ENCODE measurements at regions not wholly inside any gene's neighbourhood (a gene's known extent, or its start where the extent isn't known, plus 50 kb on each side); places are given as distances from the start of the nearest gene placed in this dataset.

GRCh38 chr11:109553284-109553683 lies 131.3 kb downstream of the C11orf87 start:
- intact Hi-C loops (cut with micrococcal nuclease; ENCODE audit: unreplicated experiment): no loop called here
- Histone ChIP-seq H3K36me3 (ENCODE audit: control insufficient read depth, insufficient read depth, low read length) (no peaks in the 10 kb centered on the region), H3K4me1 (ENCODE audit: control insufficient read depth, insufficient read depth, low read length) (no peaks in the 10 kb centered on the region), H3K27me3 (ENCODE audit: control insufficient read depth, insufficient read depth, low read length) (no peaks in the 10 kb centered on the region), H3K9me3 (ENCODE audit: control insufficient read depth, insufficient read depth, low read depth, low read length) (no peaks in the 10 kb centered on the region), H3K4me3 (ENCODE audit: low read depth in 2 of 2, low read length in 2 of 2) (no peak overlapping the region), H3K27ac (ENCODE audit: low read length) (no peak overlapping the region)
- POLR2A ChIA-PET: no interaction called here
- in situ Hi-C loops (cut with HindIII; ENCODE audit: low pct_unique_long_range_greater_than_20kb, low sequenced_read_pairs): no loop called here
- no TSS peak for BruUV-seq (replicated peaks)
- TF ChIP-seq REST (IDR thresholded peaks at IDR 0.05; ENCODE audit: insufficient read depth in 1 of 2, low read depth in 2 of 2, low read length in 1 of 2) (no peak), CTCF (IDR thresholded peaks at IDR 0.05) (no peak), TCF7L2 (IDR thresholded peaks at IDR 0.05; ENCODE audit: low read depth, low read length) (no peak), POLR2AphosphoS5 (IDR thresholded peaks at IDR 0.05; ENCODE audit: low read depth, low read length) (no peak), SIN3A (IDR thresholded peaks at IDR 0.05; ENCODE audit: borderline replicate concordance, insufficient read depth, low read depth, low read length) (no peak)
- ATAC-seq (no peak), DNase-seq (ENCODE audit: low read depth, low spot score) (no peak)
- CTCF ChIA-PET: no interaction called here

- in situ Hi-C loops (cut with HindIII; ENCODE audit: low pct_unique_long_range_greater_than_20kb, low sequenced_read_pairs): no loop called here
- Histone ChIP-seq H3K27ac (ENCODE audit: low read length) (no peak overlapping the region), H3K36me3 (ENCODE audit: control insufficient read depth, insufficient read depth, low read length) (no peaks in the 10 kb centered on the region), H3K4me1 (ENCODE audit: control insufficient read depth, insufficient read depth, low read length) (no peaks in the 10 kb centered on the region), H3K27me3 (ENCODE audit: control insufficient read depth, insufficient read depth, low read length) (no peaks in the 10 kb centered on the region), H3K9me3 (ENCODE audit: control insufficient read depth, insufficient read depth, low read depth, low read length) (no peaks in the 10 kb centered on the region), H3K4me3 (ENCODE audit: low read depth in 2 of 2, low read length in 2 of 2) (no peak overlapping the region)
- DNase-seq (ENCODE audit: low read depth, low spot score) (no peak), ATAC-seq (no peak)
- POLR2A ChIA-PET: no interaction called here
- CTCF ChIA-PET: no interaction called here
- intact Hi-C loops (cut with micrococcal nuclease; ENCODE audit: unreplicated experiment): no loop called here
- no peak for TF ChIP-seq CTCF (IDR thresholded peaks at IDR 0.05)
- TF ChIP-seq SIN3A (IDR thresholded peaks at IDR 0.05; ENCODE audit: borderline replicate concordance, insufficient read depth, low read depth, low read length): no peak
- TF ChIP-seq REST (IDR thresholded peaks at IDR 0.05; ENCODE audit: insufficient read depth in 1 of 2, low read depth in 2 of 2, low read length in 1 of 2): no peak
- no peak for TF ChIP-seq TCF7L2 (IDR thresholded peaks at IDR 0.05; ENCODE audit: low read depth, low read length)
- no peak for TF ChIP-seq POLR2AphosphoS5 (IDR thresholded peaks at IDR 0.05; ENCODE audit: low read depth, low read length)
- BruUV-seq (replicated peaks): no TSS peak
Measured at GRCh38 chr11:109554951-109555350, 133.0 kb downstream of the C11orf87 start.

Data from Panc1 (cell line).